GM21390 (cell line): ENCODE measurements at regions not wholly inside any gene's neighbourhood (a gene's known extent, or its start where the extent isn't known, plus 50 kb on each side); places are given as distances from the start of the nearest gene placed in this dataset.

ENCODE experiments used
- ATAC-seq: cut with Tn5 transposase; IDR thresholded peaks from one replicate; pipeline ENCODE4 v1.9.1; 2021; ENCODE audit not compliant: unreplicated experiment

DNA sequence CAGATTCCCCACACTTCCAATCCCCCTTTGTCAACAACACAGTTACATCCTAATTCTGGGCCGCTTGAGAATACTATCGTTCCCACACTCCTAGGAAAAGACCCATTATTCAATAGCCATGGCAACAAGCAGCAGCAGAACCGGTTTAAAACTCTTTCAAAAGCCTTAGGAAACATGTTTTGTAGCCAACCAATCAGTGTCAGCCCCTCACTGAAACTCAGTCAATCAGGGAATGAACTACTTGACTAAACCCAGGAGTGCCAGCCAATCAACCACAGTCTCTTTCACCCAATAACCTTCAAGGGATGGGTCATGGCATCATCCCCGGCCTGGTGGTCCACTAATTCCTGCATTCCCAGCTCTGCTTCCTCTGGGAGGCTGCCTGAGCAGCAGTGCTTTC, 204.8 kb upstream of the HS6ST1 start:
- ATAC-seq, result no peak

DNA sequence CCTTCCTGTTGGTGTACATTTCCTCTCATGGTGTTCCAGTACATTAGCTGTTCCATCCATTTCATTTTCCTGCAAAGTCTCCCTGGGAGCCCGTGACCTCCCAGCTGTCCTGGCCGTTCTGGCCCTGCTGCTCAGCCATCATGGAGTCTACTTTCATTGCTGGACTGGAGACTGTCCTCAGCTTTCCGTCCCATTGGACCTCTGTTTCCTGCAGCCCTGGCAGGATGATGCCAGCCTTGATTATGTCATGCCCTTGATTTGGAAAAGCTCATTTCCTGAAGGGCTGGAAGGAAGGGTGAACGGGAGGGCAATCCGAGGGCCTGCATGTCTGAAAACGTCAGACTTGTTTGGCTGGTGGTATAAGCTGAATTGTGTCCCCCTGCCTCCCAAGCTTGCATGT, 205.5 kb upstream of the HS6ST1 start:
- no peak for ATAC-seq

DNA sequence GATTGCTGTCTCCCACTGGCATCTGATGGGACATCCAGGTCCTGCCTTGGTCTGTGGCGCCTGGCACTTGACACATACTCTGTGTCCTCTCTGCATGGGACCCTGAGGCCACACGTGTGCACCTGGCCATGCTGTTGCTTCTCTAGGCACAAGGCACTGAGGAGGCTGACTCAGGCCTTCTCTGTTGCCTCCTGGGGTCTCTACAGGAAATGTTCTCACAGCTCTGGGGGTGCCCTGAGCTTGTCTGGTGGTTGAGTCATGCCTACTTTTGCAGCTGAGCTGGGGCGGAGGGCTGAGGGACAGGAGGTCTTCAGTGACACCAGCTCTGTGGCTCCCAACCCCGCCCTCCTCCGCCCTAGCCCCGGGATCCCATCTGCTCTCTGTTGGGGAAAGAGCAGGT, 207.0 kb upstream of the HS6ST1 start:
- ATAC-seq, result no peak

DNA sequence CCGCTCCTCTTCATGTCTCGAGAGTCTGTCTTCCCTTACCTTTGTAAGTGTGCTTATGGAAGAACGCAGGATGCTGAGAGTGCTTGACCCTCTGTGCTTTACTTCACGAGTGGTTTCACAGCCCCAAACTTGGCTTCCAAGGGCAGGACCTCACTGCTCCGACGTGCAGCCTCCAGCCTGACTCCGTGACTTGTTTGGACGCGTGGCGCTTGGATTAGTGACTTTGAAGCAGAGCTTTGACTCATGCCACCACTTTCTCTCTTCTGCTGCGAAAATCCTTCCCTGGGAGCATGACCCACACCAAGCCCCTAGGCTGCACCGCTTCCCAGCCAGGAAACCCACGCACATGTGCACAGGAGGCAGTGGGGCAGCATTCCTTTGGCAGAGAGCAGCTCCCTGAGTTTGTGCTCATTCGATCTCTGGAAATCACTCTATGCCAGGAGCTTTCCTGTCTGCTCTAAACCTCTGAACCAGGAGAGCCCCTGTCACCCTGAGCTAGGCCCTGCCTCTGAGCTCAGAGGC, 207.8 kb upstream of the HS6ST1 start:
- no peak for ATAC-seq

DNA sequence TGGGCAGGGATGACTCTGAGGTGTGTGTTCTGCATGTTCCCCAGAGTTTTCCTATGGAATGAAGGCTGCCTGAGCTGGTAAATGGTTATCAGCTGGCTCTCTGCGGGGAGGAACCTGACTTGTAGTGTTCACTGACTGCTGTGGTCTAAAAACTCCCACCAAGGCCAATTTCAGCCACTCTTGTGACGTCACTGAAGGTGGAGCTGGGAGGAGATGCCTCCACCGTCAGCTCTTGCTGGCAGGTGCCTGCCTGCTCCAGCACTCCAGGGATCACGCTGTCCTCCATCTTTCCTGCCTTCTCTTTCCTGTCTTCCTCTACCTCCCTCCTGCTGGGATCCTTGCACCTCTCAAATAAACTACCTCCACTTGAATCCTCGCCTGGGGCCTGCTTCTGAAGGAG, 209.5 kb upstream of the HS6ST1 start:
- ATAC-seq, result no peak

DNA sequence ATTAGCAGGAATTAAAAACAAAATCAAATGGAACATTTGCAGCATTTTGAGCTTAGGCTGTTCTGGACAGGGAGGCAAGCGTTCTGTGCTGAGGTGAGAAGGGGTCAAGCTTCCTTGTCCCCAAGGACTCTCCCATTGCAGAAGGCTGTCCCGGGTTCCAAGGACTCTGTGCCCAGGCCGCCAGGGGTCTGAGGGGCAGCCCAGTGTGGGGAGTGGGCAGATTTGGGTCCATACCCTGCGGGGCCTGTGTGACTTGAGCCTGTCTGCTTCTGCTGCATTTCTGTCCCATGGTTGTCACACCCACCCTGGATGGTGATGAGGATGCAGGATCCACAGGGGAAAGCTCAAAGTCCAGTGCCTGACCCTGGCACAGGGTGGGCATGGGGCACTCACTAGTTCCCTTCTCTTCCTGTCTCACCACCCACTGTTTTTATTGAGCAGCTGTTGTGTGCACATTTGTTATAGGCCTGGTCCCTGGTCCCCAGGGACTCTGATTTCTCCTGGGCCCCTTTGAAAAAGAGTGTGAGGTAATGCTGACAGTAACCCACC, 211.4 kb upstream of the HS6ST1 start:
- ATAC-seq, result no peak

DNA sequence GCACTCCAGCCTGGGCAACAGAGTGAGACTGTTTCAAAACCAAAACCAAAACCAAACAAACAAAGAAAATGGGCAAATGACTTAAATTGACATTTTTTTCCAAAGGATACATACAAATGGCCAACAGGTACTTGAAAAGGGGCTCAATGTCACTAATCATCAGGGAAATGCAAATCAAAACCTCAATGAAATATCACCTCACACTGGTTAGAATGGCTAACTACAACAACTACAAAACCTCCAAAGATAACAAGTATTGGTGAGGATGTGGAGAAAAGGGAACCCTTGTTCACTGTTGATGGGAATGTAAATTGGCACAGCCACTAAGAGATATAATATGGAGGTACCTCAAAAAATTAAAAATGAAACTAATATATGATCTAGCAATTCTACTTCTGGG, 213.2 kb upstream of the HS6ST1 start:
- ATAC-seq, result no peak

DNA sequence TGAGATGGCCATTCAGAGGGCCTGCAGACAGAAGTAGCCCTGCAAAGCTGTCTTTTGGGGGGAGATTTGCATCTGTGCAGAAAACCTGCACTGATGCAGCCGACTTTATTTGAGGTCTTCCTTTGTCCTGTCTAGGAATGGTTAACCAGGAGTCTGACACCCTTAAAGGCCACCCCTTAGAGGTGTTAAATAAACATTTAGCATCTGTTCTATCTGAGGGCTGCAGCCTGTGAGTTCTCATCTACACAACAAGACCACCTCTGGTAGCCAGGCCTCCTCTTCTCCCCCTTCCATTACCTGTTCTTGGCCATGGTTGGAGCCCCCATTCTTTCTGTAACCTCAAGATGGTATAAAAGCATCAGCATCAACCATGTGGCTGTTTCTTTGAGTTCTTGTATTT, 214.4 kb upstream of the HS6ST1 start:
- ATAC-seq, result no peak

DNA sequence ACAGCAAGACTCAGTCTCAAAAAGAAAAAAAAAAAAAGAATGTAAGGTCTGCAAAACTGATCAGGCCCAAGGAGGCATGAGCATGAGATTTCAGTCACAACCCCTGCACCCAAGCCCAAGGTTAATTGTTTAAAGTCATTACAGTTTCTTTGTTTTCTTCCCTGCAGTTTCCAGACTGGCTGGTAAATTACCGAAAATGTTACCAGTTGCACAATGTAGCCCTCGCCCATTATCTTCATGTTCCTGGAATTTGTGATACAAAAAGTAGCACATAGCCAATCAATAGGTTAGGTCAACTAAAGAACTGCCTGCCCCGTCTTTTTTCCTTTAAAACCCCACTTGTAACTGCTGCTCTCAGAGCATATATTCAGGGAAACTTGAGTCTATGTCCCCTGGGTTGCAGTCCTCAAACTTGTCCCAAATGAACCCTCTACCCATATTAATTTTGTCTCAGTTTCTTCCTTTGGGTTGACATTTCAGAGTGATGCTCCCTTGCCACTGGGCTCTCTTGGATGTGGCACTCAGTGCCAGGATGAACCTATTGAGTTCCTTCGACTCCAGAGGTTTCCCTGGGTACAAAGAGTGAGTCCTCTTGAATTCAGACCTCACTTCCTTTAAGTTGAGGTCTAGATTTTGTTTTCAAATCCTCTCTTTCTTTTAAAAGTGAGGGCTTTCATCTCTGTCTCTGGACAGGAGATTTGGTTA, 216.2 kb upstream of the HS6ST1 start:
- no peak for ATAC-seq

DNA sequence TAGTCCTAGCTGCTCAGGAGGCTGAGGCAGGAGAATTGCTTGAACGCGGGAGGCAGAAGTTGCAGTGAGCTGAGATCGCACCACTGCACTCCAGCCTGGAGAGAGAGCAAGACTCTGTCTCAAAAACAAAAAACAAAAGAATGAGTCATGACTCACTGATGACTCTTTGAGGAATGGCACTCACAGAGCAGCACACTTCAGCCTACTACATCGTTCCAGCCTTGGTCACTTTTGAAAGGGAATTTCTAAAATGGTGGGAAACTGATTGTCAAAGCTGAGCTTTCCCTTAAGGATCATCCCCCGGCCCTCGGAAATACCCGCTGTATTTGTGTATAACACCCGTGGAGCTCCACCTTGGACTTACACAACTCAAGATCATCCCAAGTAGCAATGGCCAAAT, 217.3 kb upstream of the HS6ST1 start:
- no peak for ATAC-seq

DNA sequence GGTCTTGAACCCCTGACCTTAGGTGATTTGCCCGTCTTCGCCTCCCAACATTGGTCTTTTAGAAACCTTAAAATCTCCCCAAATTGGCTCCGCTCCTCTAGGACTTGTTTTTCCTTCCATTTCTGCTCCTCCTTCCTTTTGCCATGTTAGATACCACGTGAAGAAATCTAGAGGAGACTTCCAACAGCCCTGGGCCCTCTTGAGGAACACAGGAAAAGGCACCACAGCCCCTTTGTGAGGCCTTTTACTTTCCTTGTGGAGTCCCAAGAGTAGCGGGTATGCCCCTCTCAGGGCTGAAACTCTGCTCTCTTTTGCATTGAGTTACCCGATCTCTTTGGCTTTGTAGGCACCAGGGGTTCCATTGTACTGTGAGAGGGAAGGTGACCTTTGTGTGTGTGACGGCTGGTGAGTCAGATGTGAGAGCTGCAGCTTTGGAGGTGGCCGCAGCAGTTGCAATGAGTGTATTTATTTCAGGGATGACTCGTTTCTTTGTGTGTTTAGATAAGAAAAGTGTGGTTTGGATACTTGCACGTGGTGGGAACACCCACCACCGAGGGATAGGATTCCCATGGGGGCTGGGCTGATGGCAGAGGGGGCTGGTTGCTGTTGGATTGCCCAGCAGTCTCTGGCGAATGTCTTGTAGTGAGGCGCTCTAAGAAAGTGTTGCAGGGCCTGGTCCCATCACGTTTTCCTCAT, 218.4 kb upstream of the HS6ST1 start:
- ATAC-seq, result no peak

DNA sequence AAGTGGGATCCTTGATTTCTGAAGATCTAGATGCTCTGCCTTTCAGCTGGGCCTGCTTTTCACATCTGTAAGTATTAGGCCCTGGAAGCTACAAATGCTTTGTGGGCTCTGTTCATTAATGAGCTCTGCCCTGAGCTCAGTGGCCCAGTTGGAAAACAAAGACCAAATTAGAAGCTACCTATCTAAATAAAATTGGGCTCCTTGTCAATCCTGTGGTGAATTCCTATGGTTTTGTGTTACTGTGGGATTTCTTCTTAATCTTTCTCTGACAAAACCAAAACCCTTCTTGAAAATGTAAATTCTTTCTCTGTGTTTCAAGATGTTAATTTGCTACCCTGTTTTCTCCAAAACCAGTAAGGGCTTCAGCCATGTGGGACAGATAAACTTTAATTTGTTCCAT, 219.0 kb upstream of the HS6ST1 start:
- no peak for ATAC-seq

DNA sequence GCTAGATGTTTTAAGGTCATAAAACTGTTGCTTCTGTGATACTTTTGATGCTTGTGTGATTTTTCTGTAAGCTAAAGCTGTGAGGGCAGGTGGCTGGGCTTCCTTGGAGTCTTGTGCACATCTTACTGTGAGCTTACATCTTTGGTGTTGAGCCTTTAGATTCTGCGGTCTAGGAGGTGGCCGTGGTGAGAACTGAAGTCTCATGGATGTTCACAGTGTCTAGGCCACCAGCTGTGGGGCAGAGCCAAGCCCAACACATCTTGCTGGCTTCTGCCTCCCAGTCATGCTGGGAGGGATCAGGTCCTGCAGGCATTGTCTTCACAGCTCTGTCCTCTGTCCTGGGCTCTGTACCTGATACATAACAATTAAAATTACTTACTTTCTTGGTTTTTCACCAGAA, 219.7 kb upstream of the HS6ST1 start:
- ATAC-seq, result no peak

DNA sequence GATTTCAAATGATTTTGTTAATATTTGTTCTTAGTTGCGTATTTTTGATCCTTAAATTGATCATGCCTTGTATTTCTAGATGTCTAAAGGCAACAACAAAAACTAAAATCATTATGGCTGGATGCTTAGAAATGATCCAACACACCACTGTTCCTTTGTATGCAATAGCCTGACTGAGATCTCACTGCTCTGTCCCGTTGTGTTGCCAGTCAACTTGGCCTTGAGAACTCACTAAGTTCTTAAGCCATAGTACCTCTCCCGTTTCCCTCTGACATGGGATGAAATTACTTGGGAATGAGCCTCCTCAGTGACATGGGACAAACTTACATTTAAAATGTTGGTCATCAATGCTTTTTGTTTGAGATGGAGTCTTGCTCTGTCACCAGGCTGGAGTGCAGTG, 222.0 kb upstream of the HS6ST1 start:
- no peak for ATAC-seq

DNA sequence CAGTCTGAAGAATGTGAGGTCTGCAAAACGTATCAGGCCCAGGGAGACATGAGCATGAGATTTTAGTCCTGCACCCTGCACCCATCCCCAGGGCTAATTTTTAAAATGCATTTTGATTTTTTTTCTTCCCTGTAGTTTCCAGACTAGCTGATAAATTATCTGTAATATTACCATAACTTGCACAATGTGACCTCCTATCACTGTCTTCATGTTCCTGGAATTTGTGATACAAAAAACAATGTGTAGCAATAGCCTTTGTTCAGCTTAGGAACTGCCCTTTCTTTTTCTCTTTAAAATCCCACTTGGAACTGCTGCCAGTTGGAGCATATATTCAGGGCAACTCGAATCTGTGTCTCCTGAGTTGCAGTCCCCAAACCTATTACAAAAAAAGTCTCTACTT, 222.8 kb upstream of the HS6ST1 start:
- ATAC-seq, result no peak

DNA sequence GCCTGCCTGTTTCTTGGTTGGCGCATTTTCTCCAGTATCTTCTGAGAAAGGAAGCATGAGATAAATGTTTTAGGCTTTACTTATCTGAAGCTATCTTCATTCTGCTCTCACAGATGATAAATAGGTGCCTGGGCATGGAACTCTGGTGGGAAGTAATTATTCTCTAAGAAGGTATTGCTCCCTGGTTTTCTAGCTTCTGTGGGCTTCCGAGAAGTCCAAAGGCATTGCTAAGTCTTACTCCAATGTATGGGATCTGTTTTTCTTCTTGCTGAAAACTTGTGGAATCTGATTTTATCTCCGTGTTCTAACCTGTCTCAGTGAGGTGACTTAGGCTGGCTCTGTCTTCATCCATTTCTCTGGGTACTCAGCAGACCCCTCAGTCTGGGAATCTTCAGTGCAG, 224.4 kb upstream of the HS6ST1 start:
- ATAC-seq, result no peak

DNA sequence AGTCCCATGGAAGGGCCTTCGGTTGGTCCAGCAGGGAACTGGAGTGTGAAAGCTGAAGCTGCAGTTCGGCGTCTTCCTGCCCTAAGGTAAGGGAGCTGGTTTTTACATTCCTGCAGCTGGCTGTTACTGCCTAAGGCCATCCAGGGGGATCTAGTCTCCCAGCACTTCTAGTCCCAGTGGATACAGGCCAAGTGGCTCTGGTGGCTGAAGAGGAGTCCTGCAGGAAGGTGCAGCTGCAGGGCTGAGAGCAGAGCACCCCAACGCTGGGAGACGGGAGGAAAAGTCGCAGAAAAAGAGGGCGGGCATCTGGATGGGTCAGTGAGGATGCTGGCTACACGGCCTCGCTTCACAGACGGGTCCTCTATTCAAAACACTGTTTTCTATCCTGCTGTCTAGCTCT, 225.0 kb upstream of the HS6ST1 start:
- no peak for ATAC-seq

DNA sequence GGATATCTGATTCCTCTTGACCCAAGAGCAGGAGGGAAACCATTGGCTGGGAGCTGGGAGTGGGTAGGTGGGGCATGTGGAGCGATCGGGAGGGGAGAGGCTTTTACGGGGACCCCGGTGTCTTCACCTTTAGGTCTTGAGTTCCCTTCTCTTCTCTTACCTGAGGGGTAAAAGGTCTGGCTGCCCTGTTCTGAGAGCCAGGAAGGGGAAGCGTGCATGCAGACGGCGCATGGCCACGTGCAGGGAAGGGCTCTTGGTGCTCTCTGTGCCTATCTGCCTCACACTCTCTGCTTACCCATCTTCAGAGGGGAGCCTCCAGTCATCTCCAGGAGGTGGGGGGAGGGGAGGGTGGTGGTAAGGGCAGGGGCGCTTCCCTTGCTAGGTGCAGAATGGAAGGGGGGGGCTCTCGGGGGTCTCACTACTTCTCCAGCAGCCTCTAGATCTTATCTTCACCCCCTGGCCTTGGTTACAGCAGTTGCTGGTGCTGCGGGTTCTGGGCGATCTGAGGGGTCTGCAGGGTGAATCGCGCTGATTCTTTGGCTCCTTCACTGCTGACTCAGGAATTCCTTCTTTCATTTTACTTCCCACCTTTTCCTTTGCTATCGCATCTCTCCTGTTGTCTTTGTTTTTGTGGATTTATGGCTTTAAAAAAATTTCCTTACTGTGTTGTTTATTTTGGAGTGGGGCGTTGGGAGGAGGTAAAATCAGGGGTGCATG, 225.8 kb upstream of the HS6ST1 start:
- no peak for ATAC-seq

DNA sequence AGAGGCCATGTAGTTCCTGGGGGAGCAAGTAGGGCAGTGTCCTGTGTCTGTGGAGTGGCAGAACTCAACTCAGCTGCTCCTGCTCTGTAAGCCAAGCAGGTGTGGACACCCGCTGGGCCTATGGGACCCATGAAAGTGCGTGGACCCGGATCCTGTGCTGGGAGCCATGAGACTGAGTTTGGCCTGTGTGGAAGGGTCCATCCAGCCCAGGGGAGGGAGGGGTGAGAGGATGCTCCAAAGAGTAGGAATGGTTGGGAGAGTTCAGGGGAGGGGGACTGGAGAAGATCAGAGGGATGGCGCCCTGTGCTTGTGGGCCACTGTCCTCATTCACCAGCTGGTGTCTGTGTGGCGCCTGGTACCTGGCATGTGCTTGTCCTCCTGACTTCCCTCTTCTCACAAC, 226.4 kb upstream of the HS6ST1 start:
- ATAC-seq, result no peak

DNA sequence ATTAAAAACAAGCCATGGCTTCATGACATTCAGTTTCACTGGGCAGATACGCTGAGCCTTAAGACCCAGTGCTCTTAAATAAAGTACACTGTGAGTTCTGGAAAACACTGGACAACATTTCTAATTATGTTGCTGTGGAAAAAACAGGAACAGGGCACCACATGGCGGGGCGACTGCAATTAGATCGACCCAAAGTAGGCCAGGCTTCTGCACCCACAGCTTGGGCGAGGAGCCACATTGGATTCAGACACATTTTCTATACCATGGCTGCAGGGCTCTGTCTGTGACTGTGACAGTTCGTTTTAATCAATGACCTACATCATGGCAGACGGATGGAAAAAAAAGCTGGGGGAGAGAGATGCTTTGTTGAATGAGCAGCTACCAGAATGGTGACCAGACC, 227.2 kb upstream of the HS6ST1 start:
- ATAC-seq, result no peak

DNA sequence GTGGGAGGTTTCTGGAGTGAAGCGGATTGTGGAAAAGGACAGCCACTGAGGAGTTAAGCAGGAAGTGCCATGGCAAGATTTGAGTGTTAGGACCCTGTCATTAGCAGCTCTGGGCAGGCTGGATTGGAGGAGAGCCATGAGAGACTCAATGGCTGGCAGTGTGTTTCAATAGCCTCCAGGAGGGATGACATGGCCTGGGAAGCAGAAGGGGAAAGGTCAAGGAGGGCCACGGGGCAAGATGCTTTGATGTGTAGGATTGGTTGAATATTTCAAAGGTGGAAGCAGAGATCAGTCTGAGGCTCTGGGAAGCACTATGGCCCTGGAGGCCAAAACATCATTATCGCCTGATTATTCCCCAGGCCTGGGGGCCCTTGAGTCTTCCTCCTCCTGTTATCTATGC, 229.0 kb upstream of the HS6ST1 start:
- no peak for ATAC-seq

DNA sequence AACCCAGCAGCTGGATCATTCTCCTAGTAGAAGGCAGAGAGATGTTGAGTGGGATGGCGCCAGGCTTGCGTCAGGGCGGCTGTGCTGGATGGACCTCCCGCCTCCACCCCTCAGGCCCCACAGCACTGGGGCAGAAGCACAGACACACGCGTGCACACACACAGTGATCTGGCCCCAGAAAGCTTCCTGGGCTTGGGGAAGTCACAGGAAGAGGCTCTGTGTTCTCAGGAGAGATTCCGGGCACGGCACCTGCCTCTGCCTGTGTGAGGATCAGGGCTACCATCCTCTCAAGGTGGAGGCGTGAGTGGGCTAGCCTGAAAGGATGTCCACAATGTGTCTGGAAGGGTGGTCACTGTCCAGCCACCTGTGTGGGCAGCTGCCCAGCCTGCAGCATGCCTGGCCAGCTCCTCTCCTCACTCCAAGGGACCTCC, 229.8 kb upstream of the HS6ST1 start:
- no peak for ATAC-seq
